HG03025 (cell line): ENCODE measurements at regions not wholly inside any gene's neighbourhood (a gene's known extent, or its start where the extent isn't known, plus 50 kb on each side); places are given as distances from the start of the nearest gene placed in this dataset.
"Not testable (repeated sequence)": the region's sequence is repeated elsewhere in the genome, so short reads cannot be mapped to it uniquely, and the experiment has no call there.

ENCODE experiments used
- ATAC-seq: cut with Tn5 transposase; IDR thresholded peaks from one replicate; pipeline ENCODE4 v1.9.1; 2021; ENCODE audit warnings: mild to moderate bottlenecking, moderate library complexity; ENCODE audit not compliant: unreplicated experiment, low FRiP score

DNA sequence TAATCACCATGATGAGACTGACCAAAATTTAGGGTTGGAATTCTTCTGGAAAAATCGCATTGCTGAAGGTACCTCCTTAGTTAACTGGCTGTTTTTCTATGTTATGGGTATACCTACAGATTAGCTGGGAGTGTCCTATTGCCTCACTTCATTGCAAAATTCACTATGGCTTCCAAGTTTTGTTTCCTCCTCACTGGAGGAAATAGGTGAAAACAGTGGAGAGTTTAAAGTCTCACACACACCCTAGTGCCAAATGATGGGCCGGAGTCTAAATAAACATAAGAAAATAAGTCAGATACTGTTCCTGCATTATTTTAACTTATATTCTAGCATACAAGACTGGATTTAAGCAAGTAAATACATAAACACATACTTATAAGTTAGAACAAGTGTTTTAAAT, 98.2 kb downstream of the AHR start:
- no peak for ATAC-seq

DNA sequence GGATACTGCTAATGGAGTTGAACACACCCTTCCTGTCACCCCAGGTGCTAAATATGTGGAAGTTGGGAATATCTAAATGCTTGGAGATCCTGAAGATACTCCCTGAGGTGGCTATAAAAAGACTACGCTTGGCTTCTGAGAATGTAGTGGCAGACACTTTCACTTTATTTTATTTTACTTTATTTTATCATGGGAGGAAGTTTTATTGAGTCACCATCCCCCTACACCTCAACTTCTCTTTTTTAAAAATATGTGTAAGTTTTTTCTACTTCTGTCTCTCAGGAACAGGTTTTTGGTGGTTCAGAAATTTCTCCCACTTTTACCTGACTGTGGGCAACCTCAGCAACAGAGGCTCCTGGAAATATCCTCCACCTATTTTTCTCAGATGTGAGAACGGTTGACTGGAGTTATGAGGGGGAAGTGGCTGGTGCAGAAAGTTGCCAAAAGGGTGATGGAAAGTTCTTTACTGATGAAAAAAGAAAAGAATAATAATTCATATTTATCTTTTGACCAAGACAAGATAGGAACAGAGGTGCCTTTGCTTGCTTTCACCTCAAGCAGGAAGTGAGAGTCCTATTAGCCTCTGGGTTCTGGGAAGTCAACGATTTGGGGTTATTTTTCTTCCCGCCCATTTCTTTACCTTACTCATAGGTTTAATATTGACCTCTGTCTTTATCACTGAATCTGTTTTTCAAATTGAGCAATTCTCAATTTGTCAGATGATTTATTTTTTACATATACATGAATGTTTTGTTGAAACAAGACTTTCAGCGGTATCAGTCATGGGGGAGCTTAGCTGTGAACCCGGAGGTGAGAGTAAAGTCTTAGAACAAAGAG, 103.6 kb downstream of the AHR start:
- ATAC-seq = peak; percentile 48

- ATAC-seq = peak; percentile 63
Measured at GRCh38 chr7:17402628-17403278, 104.3 kb downstream of the AHR start.

GRCh38 chr7:17404006-17404405, 105.6 kb downstream of the AHR start:
- ATAC-seq = no peak

- no peak for ATAC-seq
Measured at GRCh38 chr7:17405786-17406185, 107.3 kb downstream of the AHR start.

DNA sequence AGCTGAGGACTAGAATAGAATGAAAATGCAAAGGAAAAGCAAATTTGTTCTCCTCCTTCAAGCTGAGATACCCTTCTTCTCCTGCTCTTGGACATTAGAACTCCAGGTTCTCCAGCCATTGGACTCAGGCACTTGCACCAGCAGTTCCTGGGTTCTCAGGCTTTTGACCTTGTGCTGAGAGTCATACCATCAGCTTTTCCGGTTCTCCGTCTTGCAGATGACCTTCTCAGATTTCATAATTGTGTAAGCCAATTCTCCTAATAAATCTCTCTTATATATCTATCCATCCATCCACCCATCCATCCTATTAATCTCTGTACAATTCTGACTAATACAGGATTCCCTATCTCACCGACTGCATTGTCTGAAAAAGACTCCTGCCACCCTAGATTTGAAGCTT, 108.3 kb downstream of the AHR start:
- no peak for ATAC-seq

- ATAC-seq = no peak
Measured at GRCh38 chr7:17407229-17407628, 108.8 kb downstream of the AHR start.

DNA sequence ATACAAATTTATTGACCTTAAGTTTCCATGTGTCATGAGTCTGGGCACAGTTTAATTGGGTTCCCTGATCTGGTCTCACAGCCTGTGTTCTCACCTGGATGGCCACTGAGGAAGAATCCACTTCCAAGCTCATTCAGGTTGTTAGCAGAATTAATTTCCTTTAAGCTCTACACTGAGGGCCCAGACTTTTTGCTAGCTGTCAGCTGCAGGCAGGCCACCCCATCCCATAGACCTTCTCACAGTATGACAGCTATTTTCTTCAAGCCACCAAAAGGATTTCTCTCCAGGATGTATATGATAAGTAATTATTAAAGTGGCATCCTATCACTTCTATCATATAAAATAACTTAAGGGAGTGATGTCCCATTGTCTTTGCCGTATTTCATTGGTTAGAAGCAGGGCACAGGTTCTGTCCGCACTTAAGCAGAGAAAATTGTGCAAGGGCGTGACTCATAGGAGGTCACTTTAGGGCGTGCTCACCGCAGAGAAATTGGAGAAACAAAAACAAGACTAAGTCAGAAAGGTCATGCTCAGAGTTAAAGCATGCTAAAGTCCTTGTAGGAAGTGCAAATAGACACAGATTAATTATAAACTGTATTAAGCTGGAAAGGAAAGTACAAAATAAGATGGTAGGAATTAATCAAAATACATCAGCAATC, 109.9 kb downstream of the AHR start:
- ATAC-seq = no peak

DNA sequence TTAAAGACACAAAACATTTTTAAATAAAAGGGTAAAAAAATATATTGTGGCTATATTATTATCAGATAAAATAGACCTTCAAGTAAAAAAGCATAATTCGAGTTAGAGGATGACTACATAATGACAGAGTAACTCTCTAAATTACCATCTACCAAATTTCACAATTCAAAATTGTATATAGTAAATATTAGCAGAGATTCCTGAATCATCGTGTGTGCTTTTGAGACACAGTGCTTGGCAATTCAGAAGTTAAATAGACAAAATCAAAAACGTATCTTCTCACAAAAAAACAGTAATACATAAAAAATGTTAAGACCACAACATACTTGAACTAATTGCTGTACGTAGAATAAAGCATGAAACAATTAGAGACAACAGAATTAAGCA, 110.4 kb downstream of the AHR start:
- no peak for ATAC-seq

- peak; percentile 63 for ATAC-seq
Measured at GRCh38 chr7:17411922-17412321, 113.5 kb downstream of the AHR start.

- no peak for ATAC-seq
Measured at GRCh38 chr7:17412883-17413282, 114.4 kb downstream of the AHR start.

GRCh38 chr7:17415955-17416354, 117.5 kb downstream of the AHR start:
- ATAC-seq = no peak

GRCh38 chr7:17420308-17421015, 122.0 kb downstream of the AHR start:
- ATAC-seq = not testable (repeated sequence)

DNA sequence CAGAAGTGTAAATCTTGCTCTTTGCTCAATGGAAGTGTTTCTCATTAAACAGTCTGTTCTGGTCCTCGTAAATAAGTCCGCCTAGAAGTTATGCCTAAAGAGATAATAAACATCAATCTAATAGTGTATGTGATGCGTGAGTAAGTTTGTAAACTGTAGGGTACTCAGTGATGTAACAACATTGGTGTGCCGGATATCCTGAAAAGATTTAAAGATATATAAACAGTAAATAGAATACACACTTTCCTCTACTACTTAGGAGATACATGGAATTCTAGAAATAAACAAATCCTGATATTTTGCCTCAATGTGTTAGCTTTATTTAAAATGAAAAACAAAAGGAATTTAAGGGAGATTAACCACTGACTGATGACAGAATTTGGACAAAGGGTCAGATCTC, 123.5 kb downstream of the AHR start:
- no peak for ATAC-seq

GRCh38 chr7:17422966-17423365, 124.5 kb downstream of the AHR start:
- ATAC-seq = no peak

DNA sequence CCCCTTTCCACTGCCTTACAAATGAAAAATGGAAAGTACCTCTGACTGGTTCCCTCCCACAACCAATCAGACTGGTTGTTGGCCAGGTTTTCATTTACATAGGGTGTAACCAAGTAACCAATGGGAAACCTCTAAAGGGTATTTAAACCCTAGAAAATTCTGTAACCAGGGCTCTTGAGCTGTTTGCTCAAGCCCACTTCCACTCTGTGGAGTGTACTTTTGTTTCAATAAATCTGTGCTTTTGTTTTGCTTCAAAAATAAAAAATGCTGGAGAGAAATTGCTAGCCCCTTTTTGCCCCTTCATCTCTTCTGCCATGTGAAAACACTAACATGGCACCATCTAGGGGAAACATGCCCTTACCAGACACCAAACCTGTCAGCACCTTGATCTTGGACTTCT, 129.5 kb downstream of the AHR start:
- no peak for ATAC-seq

DNA sequence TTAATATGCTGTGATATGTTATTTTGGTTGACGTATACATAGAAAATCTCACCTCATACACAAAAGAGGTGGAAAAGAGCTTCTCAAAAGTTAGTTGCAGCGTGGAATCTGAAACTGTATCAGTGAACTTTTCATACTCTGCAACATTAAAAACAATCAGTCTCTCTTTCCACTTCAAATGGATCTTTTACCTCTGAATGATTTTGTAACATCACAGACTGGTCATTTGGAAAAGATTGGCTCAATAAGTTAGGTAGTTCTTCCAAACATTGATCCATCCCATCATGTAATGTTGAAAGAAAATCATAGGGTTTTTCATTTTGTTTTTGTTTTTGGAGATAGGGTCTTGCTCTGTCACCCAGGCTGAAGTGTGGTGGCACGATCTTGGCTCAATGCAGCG, 131.1 kb downstream of the AHR start:
- no peak for ATAC-seq

DNA sequence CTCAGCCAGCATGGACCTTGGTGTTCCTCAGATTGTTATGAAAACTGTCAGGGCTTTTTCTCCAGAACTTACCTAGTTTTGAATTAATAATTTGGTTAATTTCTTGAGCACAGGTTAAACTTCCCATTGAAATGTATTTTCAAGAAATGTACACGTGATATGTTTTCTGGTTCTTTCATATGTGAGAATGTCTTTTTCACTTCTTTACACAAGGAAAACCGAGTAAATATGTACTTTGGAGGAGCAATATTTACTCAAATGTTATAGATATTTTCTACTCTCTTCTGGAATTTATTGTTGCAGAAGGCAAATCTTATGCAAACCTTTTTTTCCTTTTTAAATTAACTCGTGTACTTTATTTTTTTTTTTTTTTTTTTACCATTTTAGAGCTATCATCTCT, 134.3 kb downstream of the AHR start:
- ATAC-seq = no peak

- ATAC-seq = no peak
Measured at GRCh38 chr7:17434191-17434590, 135.7 kb downstream of the AHR start.

- no peak for ATAC-seq
Measured at GRCh38 chr7:17434841-17435692, 136.6 kb downstream of the AHR start.
